K562 (cell line): ENCODE measurements at regions not wholly inside any gene's neighbourhood (a gene's known extent, or its start where the extent isn't known, plus 50 kb on each side); places are given as distances from the start of the nearest gene placed in this dataset.
A peak's percentile ranks its signal among the peaks of the same experiment; 100 is the strongest.

Source experiments
- ATAC-seq: fragments of 200-7000 bp; cut with Tn5 transposase; 3 replicates; pipeline ENCODE4 v1.9.1; 2020; ENCODE audit warnings: moderate library complexity
- BruUV-seq: library from RNA; stranded (reverse); fragments of 400-500 nt; replicated peaks from 2 replicates; lab custom pipeline; 2021; lab: Mats Ljungman, UMichigan
- CTCF ChIA-PET: fragments of 300-600 bp; formaldehyde crosslinking; extraction: SDS; loops from one replicate; lab custom pipeline; 2021; ENCODE audit warnings: low intra/inter-chr PET ratio; lab: Yijun Ruan, JAX
- POLR2A ChIA-PET: fragments of 300-600, 350-650 bp; sonication (Branson Sonifier 250); formaldehyde crosslinking; extraction: SDS; loops from one replicate; lab custom pipeline; 2021; ENCODE audit warnings: antibody characterized with exemption, inconsistent platforms; lab: Yijun Ruan, JAX
- DNase-seq, 4 experiments: peaks; one replicate each; pipeline versions ENCODE4 v3.0.0 to v3.0.0-alpha.2; 2011 to 2018; ENCODE audit warnings: low spot score in 3 of 4, mixed read lengths in 3 of 4; ENCODE audit errors: extremely low read depth in 1 of 4
- FAIRE-seq: peaks from 2 replicates; lab custom pipeline; 2011; peaks lifted over from hg19 to GRCh38; lab: Jason Lieb, UNC
- H2AFZ ChIP-seq: 2 replicates; pipeline ENCODE4 v1.6.0; 2011; ENCODE audit warnings: low read depth, low read length, control low read depth, inconsistent platforms
- H3K27ac ChIP-seq: fragments of 200-600 bp; 3 replicates; pipeline ENCODE4 v1.8.0; 2011; ENCODE audit warnings: low read depth, mild to moderate bottlenecking, control low read depth, inconsistent platforms, low read length, moderate library complexity, mixed read lengths; ENCODE audit errors: extremely low read depth
- H3K27me3 ChIP-seq, 2 experiments: fragments of 300-600 bp in 1 of 2; 2 replicates in 1 of 2; 3 replicates in 1 of 2; pipeline versions ENCODE4 v1.6.0 to v1.8.0; 2011; ENCODE audit warnings: inconsistent platforms in 2 of 2, low read length in 2 of 2, mild to moderate bottlenecking in 1 of 2, mixed read lengths in 1 of 2, moderate library complexity in 1 of 2; ENCODE audit not compliant: control insufficient read depth in 2 of 2, insufficient read depth in 2 of 2
- H3K36me3 ChIP-seq: fragments of 300-600 bp; 3 replicates; pipeline ENCODE4 v1.8.0; 2011; ENCODE audit warnings: mild to moderate bottlenecking, low read length, inconsistent platforms; ENCODE audit not compliant: control insufficient read depth, insufficient read depth
- H3K4me1 ChIP-seq, 2 experiments: fragments of 200-600 bp in 1 of 2; replicated peaks in 1 of 2; 2 replicates in 1 of 2; 3 replicates in 1 of 2; pipeline versions ENCODE4 v1.5.1 to v1.8.0; 2011; ENCODE audit warnings: inconsistent platforms in 2 of 2, low read length in 2 of 2, mild to moderate bottlenecking in 1 of 2, mixed read lengths in 1 of 2, moderate library complexity in 1 of 2; ENCODE audit not compliant: control insufficient read depth in 2 of 2, insufficient read depth in 2 of 2
- H3K4me2 ChIP-seq: 2 replicates; pipeline ENCODE4 v1.6.1; 2011; ENCODE audit warnings: low read length, control low read depth, inconsistent platforms, mixed read lengths; ENCODE audit not compliant: insufficient read depth
- H3K4me3 ChIP-seq: fragments of 200-600 bp; sonication (generic), shearing (Covaris generic); 2 replicates; pipeline ENCODE4 v1.5.1; 2016; ENCODE audit warnings: control low read depth, inconsistent platforms
- H3K79me2 ChIP-seq: fragments of 200-600 bp; 3 replicates; pipeline ENCODE4 v1.8.0; 2011; ENCODE audit warnings: low read length, inconsistent platforms; ENCODE audit not compliant: control insufficient read depth, insufficient read depth
- H3K9ac ChIP-seq, 2 experiments: 2 replicates each; pipeline versions ENCODE4 v1.6.0 to v1.6.1; 2011; ENCODE audit warnings: low read depth in 2 of 2, low read length in 2 of 2, control low read depth in 1 of 2, inconsistent platforms in 1 of 2, mild to moderate bottlenecking in 1 of 2, mixed read lengths in 1 of 2; ENCODE audit not compliant: insufficient read depth in 1 of 2
- H3K9me1 ChIP-seq: one replicate; pipeline ENCODE4 v1.6.0; 2011; ENCODE audit warnings: inconsistent platforms, mild to moderate bottlenecking, low read length, moderate library complexity; ENCODE audit not compliant: control insufficient read depth, insufficient read depth
- H3K9me3 ChIP-seq: replicated peaks from 2 replicates; pipeline ENCODE4 v1.5.1; 2011; ENCODE audit warnings: low read depth, low read length, inconsistent platforms; ENCODE audit not compliant: control insufficient read depth, insufficient read depth
- H4K20me1 ChIP-seq: replicated peaks from 2 replicates; pipeline ENCODE4 v1.6.1; 2011; ENCODE audit warnings: low read length, inconsistent platforms, mixed read lengths; ENCODE audit not compliant: control insufficient read depth, insufficient read depth
- BRD4 ChIP-seq: fragments of 200-600 bp; sonication (generic); IDR thresholded peaks from 2 replicates; pipeline ENCODE4 v1.6.1; 2017; ENCODE audit warnings: inconsistent platforms
- CBX2 ChIP-seq: fragments of 200-600 bp; sonication (generic); IDR thresholded peaks from one replicate; pipeline ENCODE4 v1.6.1; 2012; ENCODE audit warnings: mild to moderate bottlenecking, low read length, inconsistent platforms; ENCODE audit not compliant: insufficient read depth, poor library complexity, severe bottlenecking
- CBX8 ChIP-seq: fragments of 200-600 bp; sonication (generic); IDR thresholded peaks from 2 replicates; pipeline ENCODE4 v1.6.1; 2012; ENCODE audit warnings: borderline replicate concordance, mixed run types, low read depth, mild to moderate bottlenecking, moderate library complexity, mixed read lengths, low read length, control low read depth, inconsistent platforms; ENCODE audit not compliant: poor library complexity, severe bottlenecking; ENCODE audit errors: extremely low read depth
- E2F3 ChIP-seq: fragments of 250-450 bp; sonication (Bioruptor Pico); IDR thresholded peaks from 2 replicates; pipeline ENCODE4 v1.4.0; 2020; ENCODE audit warnings: mild to moderate bottlenecking
- GTF2E2 ChIP-seq: fragments of 200-800 bp; sonication (Bioruptor generic); IDR thresholded peaks from 2 replicates; pipeline ENCODE4 v1.6.1; 2016; ENCODE audit warnings: missing genetic modification characterization, missing compliant biosample characterization
- HCFC1 ChIP-seq: IDR thresholded peaks from 2 replicates; pipeline ENCODE4 v1.6.1; 2012; ENCODE audit warnings: low read depth, low read length, improper control_type of control experiment
- KAT8 ChIP-seq: fragments of 450-650 bp; IDR thresholded peaks from 2 replicates; pipeline ENCODE4 v1.6.1; 2016; ENCODE audit warnings: low read depth, mild to moderate bottlenecking
- L3MBTL2 ChIP-seq: fragments of 450-650 bp; IDR thresholded peaks from 2 replicates; pipeline ENCODE4 v1.6.1; 2016; ENCODE audit warnings: mild to moderate bottlenecking, moderate library complexity
- LARP7 ChIP-seq: fragments of 450-650 bp; IDR thresholded peaks from 2 replicates; pipeline ENCODE4 v1.6.1; 2016
- MEIS2 ChIP-seq: fragments of 450-650 bp; IDR thresholded peaks from 2 replicates; pipeline ENCODE4 v1.6.1; 2014; ENCODE audit warnings: mild to moderate bottlenecking; ENCODE audit not compliant: partially characterized antibody
- PKNOX1 ChIP-seq: fragments of 450-650 bp; IDR thresholded peaks from 2 replicates; pipeline ENCODE4 v1.6.1; 2016
- TCF15 ChIP-seq: fragments of 250-450 bp; sonication (Bioruptor Pico); IDR thresholded peaks from 2 replicates; pipeline ENCODE4 v1.8.0; 2022; ENCODE audit warnings: moderate library complexity, mild to moderate bottlenecking, inconsistent platforms
- USF1 ChIP-seq: sonication (generic); formaldehyde crosslinking; IDR thresholded peaks from 2 replicates; pipeline ENCODE4 v1.9.0; 2022; ENCODE audit warnings: mild to moderate bottlenecking, missing genetic modification reagents
- ZFP36 ChIP-seq: fragments of 150-350 bp; IDR thresholded peaks from 2 replicates; pipeline ENCODE4 v1.6.1; 2018; ENCODE audit warnings: low read length, low read depth; ENCODE audit not compliant: partially characterized antibody
- ZKSCAN3 ChIP-seq: fragments of 250-450 bp; sonication (Bioruptor Pico); IDR thresholded peaks from 2 replicates; pipeline ENCODE4 v1.4.0; 2020
- ZNF280A ChIP-seq: fragments of 450-650 bp; IDR thresholded peaks from 2 replicates; pipeline ENCODE4 v1.6.1; 2018; ENCODE audit warnings: mild to moderate bottlenecking, low read depth; ENCODE audit not compliant: partially characterized antibody
- WGBS: fragments of 100-300 bp; shearing (Covaris generic); methylation state at CpG from one replicate; pipeline ENCODE4 v1.1.6; 2016; ENCODE audit warnings: low coverage, mixed read lengths; ENCODE audit not compliant: insufficient coverage; ENCODE audit errors: missing lambda C conversion rate; 5-methylcytosine and 5-hydroxymethylcytosine counted together
- in situ Hi-C: fragments of 300-500 bp; cut with MboI; formaldehyde crosslinking; loops from 4 replicates; pipeline ENCODE4 v1.15.0; 2018; ENCODE audit warnings: inconsistent platforms, mixed read lengths
- intact Hi-C: fragments of 100-400 bp; cut with micrococcal nuclease; formaldehyde crosslinking; loops from 2 replicates; pipeline ENCODE4 v1.14.2; 2022

GRCh38 chr3:11717768-11718636, 74.3 kb upstream of the VGLL4 start (continued):
- TF ChIP-seq TCF15 (CRISPR knock-in tag), result no peak
- TF ChIP-seq L3MBTL2, result no peak
- peak; percentile 99 for TF ChIP-seq CBX2
- no peak for TF ChIP-seq BRD4
- peak; percentile 66 for TF ChIP-seq ZFP36
- 0 out of 2 replicates have a peak, but pooled peaks have one; percentile 24 for TF ChIP-seq GTF2E2
- TF ChIP-seq MEIS2, result peak; percentile 55
- peak; percentile 44; the same call in 1 of the 2 replicates for TF ChIP-seq PKNOX1

GRCh38 chr3:11717301-11717700, 73.6 kb upstream of the VGLL4 start:
- no peaks in the 10 kb centered on the region for H3K9me1 ChIP-seq
- peaks cover 0 to 19% of the 10 kb centered on the region in 2 experiments; a peak in 3 of 5 replicates for H3K4me1 ChIP-seq
- no peak for ATAC-seq
- no peak for FAIRE-seq
- 4% methylated on average over 5 of the region's 6 CpGs for WGBS
- no peak overlapping the region for H3K27ac ChIP-seq
- intact Hi-C loops (no loop called here), in situ Hi-C loops (no loop called here)
- H3K4me3 ChIP-seq, result no peak overlapping the region
- no peak overlapping the region for H2AFZ ChIP-seq
- ChIA-PET CTCF (no interaction called here), POLR2A (interaction anchor here (1.5 kb wide), 1 partner anchor 11 kb away, joined by 7 read pairs; no protein-coding TSS in a partner anchor)
- H3K79me2 ChIP-seq, result no peaks in the 10 kb centered on the region
- no peaks in the 10 kb centered on the region for H3K36me3 ChIP-seq
- no peak for TF ChIP-seq HCFC1
- TF ChIP-seq USF1 (CRISPR knock-in tag), result no peak
- no peak for TF ChIP-seq CBX8
- no peak for TF ChIP-seq ZNF280A
- no peak for TF ChIP-seq LARP7
- TF ChIP-seq ZKSCAN3 (CRISPR knock-in tag), result no peak
- no peak for TF ChIP-seq E2F3
- no peak for TF ChIP-seq KAT8
- no peak overlapping the region for H3K9ac ChIP-seq
- DNase-seq, result no peak
- H4K20me1 ChIP-seq, result 0 out of 2 replicates have a peak, but pooled peaks cover 3% of the 10 kb centered on the region
- peaks cover 52 to 55% of the 10 kb centered on the region in 2 experiments for H3K27me3 ChIP-seq
- BruUV-seq, result no TSS peak
- H3K9me3 ChIP-seq, result no peaks in the 10 kb centered on the region; the same call in 1 of the 2 replicates
- H3K4me2 ChIP-seq, result no peak overlapping the region
